ENCODE measurements at regions not wholly inside any gene's neighbourhood (a gene's known extent, or its start where the extent isn't known, plus 50 kb on each side); places are given as distances from the start of the nearest gene placed in this dataset.

DNA sequence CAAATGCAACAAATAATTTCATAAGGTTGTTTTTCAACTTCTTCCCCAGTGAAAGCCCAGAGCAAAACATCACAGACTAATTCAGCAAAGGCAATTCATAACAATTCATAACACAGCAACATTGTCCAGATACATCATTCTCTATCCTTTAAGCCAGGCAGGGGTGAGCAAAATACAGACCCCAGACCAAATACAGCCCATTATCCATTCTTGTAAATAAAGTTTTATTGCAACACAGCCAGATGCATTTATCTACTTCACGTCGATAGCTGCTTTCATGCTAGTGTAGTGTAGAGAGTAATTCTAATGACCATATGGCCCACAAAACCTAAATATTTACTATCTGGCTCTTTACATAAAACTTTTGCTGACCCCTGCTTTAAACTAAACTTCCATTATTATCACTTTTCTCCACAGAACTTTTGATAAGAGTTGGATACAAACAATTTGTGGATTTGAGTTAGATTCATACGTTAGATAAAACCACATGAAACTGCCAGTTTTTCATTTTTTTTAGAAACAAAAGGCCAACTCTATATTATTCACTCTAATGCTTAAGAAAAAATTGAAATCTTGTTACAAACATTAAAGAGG, 174.4 kb downstream of the DUSP6 start:
- DNase-seq, result no peak
- H3K27me3 ChIP-seq (ENCODE audit: control insufficient read depth, insufficient read depth, low read length), result no peaks in the 10 kb centered on the region
- no peaks in the 10 kb centered on the region; the same call in 1 of the 2 replicates for H3K36me3 ChIP-seq (replicated peaks; ENCODE audit: control insufficient read depth, insufficient read depth, low read length)
- no peak overlapping the region for H3K4me3 ChIP-seq (ENCODE audit: insufficient read depth, low read depth, low read length)

- DNase-seq, result no peak
- Histone ChIP-seq H3K36me3 (replicated peaks; ENCODE audit: control insufficient read depth, insufficient read depth, low read length) (no peaks in the 10 kb centered on the region; the same call in 1 of the 2 replicates), H3K27me3 (ENCODE audit: control insufficient read depth, insufficient read depth, low read length) (no peaks in the 10 kb centered on the region), H3K4me3 (ENCODE audit: insufficient read depth, low read depth, low read length) (no peak overlapping the region)
Measured at GRCh38 chr12:89176676-89177075, 175.6 kb downstream of the DUSP6 start.

- Histone ChIP-seq H3K27me3 (ENCODE audit: control insufficient read depth, insufficient read depth, low read length) (no peaks in the 10 kb centered on the region), H3K36me3 (replicated peaks; ENCODE audit: control insufficient read depth, insufficient read depth, low read length) (no peaks in the 10 kb centered on the region), H3K4me3 (ENCODE audit: insufficient read depth, low read depth, low read length) (no peak overlapping the region)
- DNase-seq, result no peak
Measured at GRCh38 chr12:89173678-89174077, 178.6 kb downstream of the DUSP6 start.

DNA sequence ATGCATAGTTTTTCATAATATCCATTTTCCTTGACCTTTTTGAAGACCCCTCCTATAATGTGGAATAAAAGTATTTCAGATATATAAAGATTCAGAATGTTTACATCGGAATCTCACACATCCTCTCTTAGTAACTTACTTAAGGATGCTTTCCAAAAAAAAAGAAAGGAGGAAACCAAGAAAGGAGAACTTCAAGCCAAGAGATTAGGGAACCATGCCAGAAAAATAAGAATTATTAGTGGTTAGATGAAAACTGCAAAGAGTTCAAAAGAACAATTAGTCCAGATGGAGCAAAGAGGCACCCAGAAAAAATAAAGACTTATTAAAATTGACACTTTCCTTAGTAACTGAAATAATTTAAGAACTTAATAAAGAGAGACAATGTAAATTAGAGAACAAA, 179.2 kb downstream of the DUSP6 start:
- no peak for DNase-seq
- no peaks in the 10 kb centered on the region for H3K27me3 ChIP-seq (ENCODE audit: control insufficient read depth, insufficient read depth, low read length)
- H3K36me3 ChIP-seq (replicated peaks; ENCODE audit: control insufficient read depth, insufficient read depth, low read length), result no peaks in the 10 kb centered on the region
- H3K4me3 ChIP-seq (ENCODE audit: insufficient read depth, low read depth, low read length), result no peak overlapping the region

- Histone ChIP-seq H3K4me3 (ENCODE audit: insufficient read depth, low read depth, low read length) (no peak overlapping the region), H3K27me3 (ENCODE audit: control insufficient read depth, insufficient read depth, low read length) (no peaks in the 10 kb centered on the region), H3K36me3 (replicated peaks; ENCODE audit: control insufficient read depth, insufficient read depth, low read length) (no peaks in the 10 kb centered on the region)
- DNase-seq, result no peak
Measured at GRCh38 chr12:89172224-89172623, 180.1 kb downstream of the DUSP6 start.

GRCh38 chr12:89169321-89169720, 183.0 kb downstream of the DUSP6 start:
- Histone ChIP-seq H3K4me3 (ENCODE audit: insufficient read depth, low read depth, low read length) (no peak overlapping the region), H3K36me3 (replicated peaks; ENCODE audit: control insufficient read depth, insufficient read depth, low read length) (no peaks in the 10 kb centered on the region), H3K27me3 (ENCODE audit: control insufficient read depth, insufficient read depth, low read length) (peaks cover 3% of the 10 kb centered on the region)
- DNase-seq, result no peak

DNA sequence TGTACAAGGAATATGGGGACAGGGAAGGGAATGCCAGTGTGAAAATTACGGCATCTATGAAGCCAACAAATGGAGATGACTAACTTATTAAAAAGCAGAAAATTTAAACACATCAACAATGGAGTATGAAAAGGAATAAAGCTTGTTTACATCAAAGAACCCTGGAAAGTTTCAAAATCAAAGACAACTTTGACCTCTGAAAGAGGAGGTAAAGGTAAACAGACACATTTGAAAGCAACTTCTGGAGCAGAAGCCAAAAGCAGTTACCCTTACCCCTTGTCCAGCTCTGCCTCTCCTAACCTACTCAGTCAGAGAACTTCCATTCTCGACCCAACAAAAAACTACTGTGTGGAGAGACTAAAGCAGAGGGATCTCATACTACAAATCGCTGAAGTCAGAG, 184.3 kb downstream of the DUSP6 start:
- Histone ChIP-seq H3K4me3 (ENCODE audit: insufficient read depth, low read depth, low read length) (no peak overlapping the region), H3K36me3 (replicated peaks; ENCODE audit: control insufficient read depth, insufficient read depth, low read length) (no peaks in the 10 kb centered on the region), H3K27me3 (ENCODE audit: control insufficient read depth, insufficient read depth, low read length) (peaks cover 3% of the 10 kb centered on the region)
- DNase-seq, result no peak

- no peak for DNase-seq
- Histone ChIP-seq H3K36me3 (replicated peaks; ENCODE audit: control insufficient read depth, insufficient read depth, low read length) (no peaks in the 10 kb centered on the region), H3K4me3 (ENCODE audit: insufficient read depth, low read depth, low read length) (no peak overlapping the region), H3K27me3 (ENCODE audit: control insufficient read depth, insufficient read depth, low read length) (peaks cover 3% of the 10 kb centered on the region)
Measured at GRCh38 chr12:89166525-89166934, 185.8 kb downstream of the DUSP6 start.

DNA sequence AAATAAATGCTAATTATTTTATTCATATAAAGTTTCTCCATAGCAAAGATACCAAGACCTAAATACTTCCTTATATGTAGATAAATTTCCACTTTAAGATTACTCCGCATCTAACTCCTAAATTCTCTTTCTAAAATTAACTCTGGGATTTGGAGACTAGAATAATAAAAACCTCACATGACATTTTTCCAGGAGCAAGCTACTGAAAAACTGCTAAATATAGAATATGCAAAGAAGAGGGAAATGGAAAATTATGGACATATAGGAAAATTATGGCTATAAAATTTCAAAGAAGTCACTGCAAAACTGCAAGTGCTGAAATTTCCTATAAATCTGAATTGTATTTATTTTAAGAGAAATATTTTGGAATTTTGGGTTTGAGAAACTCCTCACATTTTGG, 186.2 kb downstream of the DUSP6 start:
- Histone ChIP-seq H3K4me3 (ENCODE audit: insufficient read depth, low read depth, low read length) (no peak overlapping the region), H3K36me3 (replicated peaks; ENCODE audit: control insufficient read depth, insufficient read depth, low read length) (no peaks in the 10 kb centered on the region), H3K27me3 (ENCODE audit: control insufficient read depth, insufficient read depth, low read length) (peaks cover 3% of the 10 kb centered on the region)
- no peak for DNase-seq

DNA sequence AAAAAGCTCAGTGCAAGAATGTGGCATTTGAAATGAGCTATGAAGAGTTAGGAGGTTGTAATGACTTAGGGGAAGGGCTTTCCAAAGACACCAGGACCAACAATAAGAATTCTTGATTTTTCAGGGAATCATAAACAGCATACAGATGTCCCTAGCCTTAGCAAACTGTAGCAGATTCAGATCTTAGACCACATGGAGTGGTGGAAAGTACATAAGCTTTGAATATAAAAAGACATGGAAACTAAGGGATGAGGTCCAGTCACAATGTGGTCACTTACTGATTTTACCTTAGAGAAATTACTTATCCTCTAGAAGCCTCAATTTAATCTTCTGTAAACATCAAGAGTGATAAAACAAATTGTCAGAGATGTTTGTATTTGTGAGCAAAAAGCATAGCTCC, 186.6 kb downstream of the DUSP6 start:
- no peak for DNase-seq
- peaks cover 3% of the 10 kb centered on the region for H3K27me3 ChIP-seq (ENCODE audit: control insufficient read depth, insufficient read depth, low read length)
- no peak overlapping the region for H3K4me3 ChIP-seq (ENCODE audit: insufficient read depth, low read depth, low read length)
- H3K36me3 ChIP-seq (replicated peaks; ENCODE audit: control insufficient read depth, insufficient read depth, low read length), result no peaks in the 10 kb centered on the region

- no peak overlapping the region for H3K4me3 ChIP-seq (ENCODE audit: insufficient read depth, low read depth, low read length)
- no peaks in the 10 kb centered on the region for H3K36me3 ChIP-seq (replicated peaks; ENCODE audit: control insufficient read depth, insufficient read depth, low read length)
- DNase-seq, result no peak
- H3K27me3 ChIP-seq (ENCODE audit: control insufficient read depth, insufficient read depth, low read length), result peaks cover 3% of the 10 kb centered on the region
Measured at GRCh38 chr12:89163918-89164317, 188.4 kb downstream of the DUSP6 start.

- no peak for DNase-seq
- no peaks in the 10 kb centered on the region for H3K36me3 ChIP-seq (replicated peaks; ENCODE audit: control insufficient read depth, insufficient read depth, low read length)
- H3K4me3 ChIP-seq (ENCODE audit: insufficient read depth, low read depth, low read length), result no peak overlapping the region
- peaks cover 3% of the 10 kb centered on the region for H3K27me3 ChIP-seq (ENCODE audit: control insufficient read depth, insufficient read depth, low read length)
Measured at GRCh38 chr12:89162589-89163261, 189.6 kb downstream of the DUSP6 start.

DNA sequence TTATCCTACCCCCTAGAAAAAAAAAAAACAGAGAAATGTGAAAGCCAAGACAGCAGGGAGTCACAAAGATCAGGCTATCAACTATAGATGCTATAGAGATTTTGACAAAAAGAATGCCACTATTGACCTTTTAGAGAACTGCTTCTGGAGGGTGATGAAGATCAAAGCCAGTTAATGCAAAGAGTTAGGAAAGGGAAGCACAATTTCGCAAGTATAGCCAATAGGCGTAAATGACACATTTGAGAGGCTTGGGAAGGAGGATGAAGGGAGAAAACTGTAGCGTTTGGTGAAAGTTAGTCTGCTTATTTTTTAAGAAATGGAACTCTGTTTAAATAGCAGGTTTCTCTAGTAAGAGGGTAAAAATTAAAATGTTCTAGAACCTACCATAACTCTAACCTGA, 190.7 kb downstream of the DUSP6 start:
- Histone ChIP-seq H3K36me3 (replicated peaks; ENCODE audit: control insufficient read depth, insufficient read depth, low read length) (no peaks in the 10 kb centered on the region), H3K4me3 (ENCODE audit: insufficient read depth, low read depth, low read length) (no peak overlapping the region), H3K27me3 (ENCODE audit: control insufficient read depth, insufficient read depth, low read length) (peaks cover 3% of the 10 kb centered on the region)
- no peak for DNase-seq

- DNase-seq, result no peak
- no peaks in the 10 kb centered on the region for H3K36me3 ChIP-seq (replicated peaks; ENCODE audit: control insufficient read depth, insufficient read depth, low read length)
- H3K4me3 ChIP-seq (ENCODE audit: insufficient read depth, low read depth, low read length), result no peak overlapping the region
- peaks cover 3% of the 10 kb centered on the region for H3K27me3 ChIP-seq (ENCODE audit: control insufficient read depth, insufficient read depth, low read length)
Measured at GRCh38 chr12:89160716-89161123, 191.6 kb downstream of the DUSP6 start.

- H3K36me3 ChIP-seq (replicated peaks; ENCODE audit: control insufficient read depth, insufficient read depth, low read length), result no peaks in the 10 kb centered on the region
- H3K4me3 ChIP-seq (ENCODE audit: insufficient read depth, low read depth, low read length), result no peak overlapping the region
- DNase-seq, result no peak
- peaks cover 2% of the 10 kb centered on the region for H3K27me3 ChIP-seq (ENCODE audit: control insufficient read depth, insufficient read depth, low read length)
Measured at GRCh38 chr12:89157413-89157812, 194.9 kb downstream of the DUSP6 start.
